ENCODE measurements at regions not wholly inside any gene's neighbourhood (a gene's known extent, or its start where the extent isn't known, plus 50 kb on each side); places are given as distances from the start of the nearest gene placed in this dataset.
"Not testable (repeated sequence)": the region's sequence is repeated elsewhere in the genome, so short reads cannot be mapped to it uniquely, and the experiment has no call there.

DNA sequence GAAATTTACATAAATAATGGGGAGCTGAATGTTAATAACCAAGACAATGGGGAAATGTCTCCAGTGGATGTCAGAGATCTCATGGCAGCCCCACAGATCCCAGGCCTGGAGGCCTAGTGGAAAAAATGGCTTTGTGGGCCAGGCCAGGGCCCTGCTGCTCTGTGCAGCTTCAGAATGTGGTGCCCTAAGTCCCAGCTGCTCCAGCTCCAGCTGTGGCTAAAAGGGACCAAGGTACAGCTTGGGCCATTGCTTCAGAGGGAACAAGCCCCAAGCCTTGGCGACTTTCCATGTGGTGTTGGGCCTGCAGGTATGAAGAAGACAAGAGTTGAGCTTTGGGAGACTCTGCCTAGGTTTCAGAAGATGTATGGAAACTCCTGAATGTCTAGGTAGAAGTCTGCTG lies 658.2 kb downstream of the NUP35 start:
- no peak for TF ChIP-seq CTCF (IDR thresholded peaks at IDR 0.05)
- Histone ChIP-seq H3K36me3 (no peaks in the 10 kb centered on the region), H3K4me1 (ENCODE audit: control insufficient read depth in 1 of 2, low read depth in 2 of 2) (no peaks in the 10 kb centered on the region), H3K27ac (no peak overlapping the region), H3K4me3 (no peak overlapping the region), H3K27me3 (replicated peaks; ENCODE audit: insufficient read depth) (no peaks in the 10 kb centered on the region), H3K9me3 (no peaks in the 10 kb centered on the region)
- DNase-seq (ENCODE audit: low spot score): no peak
- ATAC-seq (ENCODE audit: insufficient number of reproducible peaks, low FRiP score, low read depth): no peak

GRCh38 chr2:183788796-183789195 lies 664.6 kb downstream of the NUP35 start:
- H3K27ac ChIP-seq; H3K36me3 ChIP-seq; H3K27me3 ChIP-seq (replicated peaks; ENCODE audit: insufficient read depth); H3K4me1 ChIP-seq (ENCODE audit: control insufficient read depth in 1 of 2, low read depth in 2 of 2); H3K9me3 ChIP-seq; DNase-seq (ENCODE audit: low spot score); H3K4me3 ChIP-seq; ATAC-seq (ENCODE audit: insufficient number of reproducible peaks, low FRiP score, low read depth): not testable (repeated sequence)

GRCh38 chr2:183792165-183792924 lies 668.1 kb downstream of the NUP35 start:
- H3K4me1 ChIP-seq (ENCODE audit: control insufficient read depth in 1 of 2, low read depth in 2 of 2); DNase-seq (ENCODE audit: low spot score); H3K9me3 ChIP-seq; H3K27me3 ChIP-seq (replicated peaks; ENCODE audit: insufficient read depth); H3K4me3 ChIP-seq; ATAC-seq (ENCODE audit: insufficient number of reproducible peaks, low FRiP score, low read depth); H3K36me3 ChIP-seq; H3K27ac ChIP-seq: not testable (repeated sequence)

GRCh38 chr2:183798535-183798934 lies 674.3 kb downstream of the NUP35 start:
- Histone ChIP-seq H3K4me1 (ENCODE audit: control insufficient read depth in 1 of 2, low read depth in 2 of 2) (no peaks in the 10 kb centered on the region), H3K36me3 (no peaks in the 10 kb centered on the region), H3K27ac (no peak overlapping the region), H3K4me3 (no peak overlapping the region), H3K27me3 (replicated peaks; ENCODE audit: insufficient read depth) (no peaks in the 10 kb centered on the region), H3K9me3 (peaks cover 4% of the 10 kb centered on the region)
- DNase-seq (ENCODE audit: low spot score): no peak
- TF ChIP-seq CTCF (IDR thresholded peaks at IDR 0.05): no peak
- ATAC-seq (ENCODE audit: insufficient number of reproducible peaks, low FRiP score, low read depth): no peak

DNA sequence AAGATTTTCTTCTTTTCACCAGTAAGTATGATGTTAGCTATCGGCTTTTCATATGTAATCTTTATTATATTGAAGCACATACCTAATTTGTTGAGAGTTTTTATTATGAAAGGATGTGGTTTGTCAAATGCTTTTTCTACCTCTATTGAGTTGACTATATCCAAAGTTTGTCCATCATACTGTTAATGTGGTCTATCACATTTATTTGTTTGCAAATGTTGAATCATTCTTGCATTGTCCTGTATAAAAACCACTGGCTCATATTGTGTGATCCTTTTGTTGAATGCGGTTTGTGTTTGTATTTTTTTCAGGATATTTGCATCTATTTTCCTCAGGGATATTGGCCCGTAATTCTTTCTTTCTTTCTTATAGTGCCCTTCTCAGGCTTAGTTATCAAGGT lies 675.5 kb downstream of the NUP35 start:
- TF ChIP-seq CTCF (IDR thresholded peaks at IDR 0.05): no peak
- Histone ChIP-seq H3K27ac (no peak overlapping the region), H3K4me1 (ENCODE audit: control insufficient read depth in 1 of 2, low read depth in 2 of 2) (no peaks in the 10 kb centered on the region), H3K36me3 (no peaks in the 10 kb centered on the region), H3K9me3 (peaks cover 4% of the 10 kb centered on the region), H3K4me3 (no peak overlapping the region), H3K27me3 (replicated peaks; ENCODE audit: insufficient read depth) (no peaks in the 10 kb centered on the region)
- ATAC-seq (ENCODE audit: insufficient number of reproducible peaks, low FRiP score, low read depth) (no peak), DNase-seq (ENCODE audit: low spot score) (no peak)

DNA sequence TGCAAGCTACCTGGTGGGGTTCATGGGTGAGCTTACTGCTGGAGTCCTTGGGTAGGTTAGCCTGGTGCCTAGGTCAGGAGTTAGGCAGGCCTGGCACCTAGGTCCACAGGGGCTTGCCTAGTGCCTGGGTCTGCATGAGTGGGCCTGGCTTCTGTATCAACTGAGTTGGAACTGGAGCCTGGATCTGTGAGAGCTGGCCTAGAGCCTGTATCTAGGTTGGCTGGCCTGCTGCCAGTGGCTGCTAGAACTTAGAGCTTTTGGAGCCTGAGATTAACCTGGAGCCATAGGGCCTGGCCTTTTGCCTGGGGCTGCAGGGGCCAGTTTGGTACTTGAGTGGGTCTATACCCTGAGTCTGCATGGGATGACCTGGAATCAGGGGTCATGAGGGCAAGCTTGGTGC lies 679.4 kb downstream of the NUP35 start:
- H3K9me3 ChIP-seq: peaks cover 4% of the 10 kb centered on the region
- ATAC-seq (ENCODE audit: insufficient number of reproducible peaks, low FRiP score, low read depth) (no peak), DNase-seq (ENCODE audit: low spot score) (no peak)
- no peaks in the 10 kb centered on the region for H3K27me3 ChIP-seq (replicated peaks; ENCODE audit: insufficient read depth)
- H3K36me3 ChIP-seq: no peaks in the 10 kb centered on the region
- H3K4me1 ChIP-seq (ENCODE audit: control insufficient read depth in 1 of 2, low read depth in 2 of 2): no peaks in the 10 kb centered on the region
- TF ChIP-seq CTCF (IDR thresholded peaks at IDR 0.05): no peak
- no peak overlapping the region for H3K27ac ChIP-seq
- no peak overlapping the region for H3K4me3 ChIP-seq
